GM12891 (cell line): ENCODE measurements at regions not wholly inside any gene's neighbourhood (a gene's known extent, or its start where the extent isn't known, plus 50 kb on each side); places are given as distances from the start of the nearest gene placed in this dataset.

Experiments used
- DNase-seq: peaks from one replicate; pipeline ENCODE4 v3.0.0; 2011; ENCODE audit warnings: low spot score; ENCODE audit not compliant: insufficient read length
- FAIRE-seq: peaks from 2 replicates; lab custom pipeline; 2011; peaks lifted over from hg19 to GRCh38; lab: Jason Lieb, UNC
- PAX5 ChIP-seq: IDR thresholded peaks from 2 replicates; pipeline ENCODE4 v1.6.1; 2011; ENCODE audit warnings: low read length, moderate library complexity, mild to moderate bottlenecking; ENCODE audit not compliant: insufficient read depth, severe bottlenecking
- POLR2A ChIP-seq: IDR thresholded peaks from 2 replicates; pipeline ENCODE4 v1.6.1; 2011; ENCODE audit warnings: low read depth, low read length, control low read depth
- POLR2AphosphoS5 ChIP-seq: IDR thresholded peaks from 2 replicates; pipeline ENCODE4 v1.6.1; 2011; ENCODE audit warnings: low read depth, low read length, control low read depth
- POU2F2 ChIP-seq: IDR thresholded peaks from 2 replicates; pipeline ENCODE4 v1.6.1; 2011; ENCODE audit warnings: low read depth, mild to moderate bottlenecking, control low read depth, low read length, moderate library complexity
- SPI1 ChIP-seq: IDR thresholded peaks from 2 replicates; pipeline ENCODE4 v1.6.1; 2011; ENCODE audit warnings: low read depth, low read length, control low read depth
- TAF1 ChIP-seq: IDR thresholded peaks from 2 replicates; pipeline ENCODE4 v1.6.1; 2011; ENCODE audit warnings: low read depth, low read length, control low read depth

- TF ChIP-seq POLR2AphosphoS5 (no peak), PAX5 (no peak), SPI1 (no peak), TAF1 (no peak), POLR2A (no peak), POU2F2 (no peak)
- FAIRE-seq (no peak), DNase-seq (no peak)
Measured at GRCh38 chr5:87924436-87924835, 344.2 kb downstream of the TMEM161B start.

- TF ChIP-seq POU2F2 (no peak), TAF1 (no peak), POLR2AphosphoS5 (no peak), PAX5 (no peak), SPI1 (no peak), POLR2A (no peak)
- no peak for DNase-seq
- FAIRE-seq = no peak
Measured at GRCh38 chr5:87916320-87916719, 352.3 kb downstream of the TMEM161B start.

GRCh38 chr5:87912419-87912818 lies 356.2 kb downstream of the TMEM161B start:
- DNase-seq (no peak), FAIRE-seq (no peak)
- TF ChIP-seq POLR2AphosphoS5 (no peak), PAX5 (no peak), TAF1 (no peak), POU2F2 (no peak), POLR2A (no peak)

- no peak for TF ChIP-seq TAF1
- no peak for TF ChIP-seq POLR2AphosphoS5
- TF ChIP-seq POLR2A = no peak
- TF ChIP-seq PAX5 = no peak
- TF ChIP-seq SPI1 = no peak
- no peak for TF ChIP-seq POU2F2
- DNase-seq = no peak
- no peak for FAIRE-seq
Measured at GRCh38 chr5:87909382-87909781, 359.3 kb downstream of the TMEM161B start.

- TF ChIP-seq POLR2AphosphoS5 = no peak
- FAIRE-seq = no peak
- DNase-seq = no peak
Measured at GRCh38 chr5:87906962-87907361, 361.7 kb downstream of the TMEM161B start.

GRCh38 chr5:87900419-87900818 lies 368.2 kb downstream of the TMEM161B start:
- no peak for TF ChIP-seq POU2F2
- no peak for TF ChIP-seq POLR2A
- no peak for TF ChIP-seq PAX5
- TF ChIP-seq POLR2AphosphoS5 = no peak
- no peak for TF ChIP-seq TAF1
- no peak for TF ChIP-seq SPI1
- DNase-seq (no peak), FAIRE-seq (no peak)

GRCh38 chr5:87899721-87900131 lies 368.9 kb downstream of the TMEM161B start:
- DNase-seq (no peak), FAIRE-seq (no peak)
- TF ChIP-seq PAX5 (no peak), POLR2AphosphoS5 (no peak), POU2F2 (no peak), SPI1 (no peak), TAF1 (no peak), POLR2A (no peak)

GRCh38 chr5:87899208-87899661 lies 369.4 kb downstream of the TMEM161B start:
- DNase-seq (no peak), FAIRE-seq (no peak)
- no peak for TF ChIP-seq POLR2A
- no peak for TF ChIP-seq PAX5
- TF ChIP-seq POU2F2 = no peak

GRCh38 chr5:87898574-87898973 lies 370.1 kb downstream of the TMEM161B start:
- no peak for TF ChIP-seq SPI1
- no peak for TF ChIP-seq TAF1
- no peak for TF ChIP-seq POLR2AphosphoS5
- TF ChIP-seq PAX5 = no peak
- no peak for TF ChIP-seq POLR2A
- no peak for TF ChIP-seq POU2F2

GRCh38 chr5:87888139-87888538 lies 380.5 kb downstream of the TMEM161B start:
- no peak for DNase-seq
- FAIRE-seq = no peak
- TF ChIP-seq POLR2A (no peak), SPI1 (no peak)

More at GRCh38 chr5:87898574-87898973, 370.1 kb downstream of the TMEM161B start:
- DNase-seq = no peak
- FAIRE-seq = no peak

GRCh38 chr5:87887247-87887646 lies 381.4 kb downstream of the TMEM161B start:
- TF ChIP-seq SPI1 (no peak), POU2F2 (no peak), PAX5 (no peak), POLR2AphosphoS5 (no peak), POLR2A (no peak), TAF1 (no peak)
- DNase-seq (no peak), FAIRE-seq (no peak)

- DNase-seq (no peak), FAIRE-seq (no peak)
- TF ChIP-seq TAF1 (no peak), POLR2A (no peak), POU2F2 (no peak), PAX5 (no peak), POLR2AphosphoS5 (no peak), SPI1 (no peak)
Measured at GRCh38 chr5:87886164-87886563, 382.5 kb downstream of the TMEM161B start.
